ENCODE measurements at regions not wholly inside any gene's neighbourhood (a gene's known extent, or its start where the extent isn't known, plus 50 kb on each side); places are given as distances from the start of the nearest gene placed in this dataset.

GRCh38 chr1:172717722-172718465, 59.0 kb downstream of the FASLG start:
- Histone ChIP-seq H3K36me3 (ENCODE audit: control insufficient read depth, insufficient read depth, low read length) (no peaks in the 10 kb centered on the region), H3K4me1 (ENCODE audit: control insufficient read depth, insufficient read depth, low read length, poor library complexity, severe bottlenecking) (peaks cover 3% of the 10 kb centered on the region), H3K27ac (ENCODE audit: insufficient read depth, low read length, poor library complexity, severe bottlenecking) (no peak overlapping the region), H3K4me3 (ENCODE audit: low read depth, low read length) (no peak overlapping the region), H3K9me3 (ENCODE audit: control insufficient read depth in 2 of 2, low read length in 2 of 2) (no peaks in the 10 kb centered on the region), H3K27me3 (ENCODE audit: control insufficient read depth, insufficient read depth, low read length) (no peaks in the 10 kb centered on the region)
- Mint-ChIP-seq H3K9me3 (no peaks in the 10 kb centered on the region), H3K36me3 (no peaks in the 10 kb centered on the region), H3K27ac (no peak overlapping the region), H3K27me3 (no peaks in the 10 kb centered on the region), H3K4me3 (no peak overlapping the region), H3K4me1 (peaks cover 10 to 19% (median 16%) of the 10 kb centered on the region in 4 donors)
- ATAC-seq (ENCODE audit: low read depth in 2 of 2) (no peak), DNase-seq (no peak)

- Histone ChIP-seq H3K4me3 (ENCODE audit: low read depth, low read length) (no peak overlapping the region), H3K4me1 (ENCODE audit: control insufficient read depth, insufficient read depth, low read length, poor library complexity, severe bottlenecking) (peaks cover 4% of the 10 kb centered on the region), H3K27me3 (ENCODE audit: control insufficient read depth, insufficient read depth, low read length) (no peaks in the 10 kb centered on the region), H3K36me3 (ENCODE audit: control insufficient read depth, insufficient read depth, low read length) (no peaks in the 10 kb centered on the region), H3K9me3 (ENCODE audit: control insufficient read depth in 2 of 2, low read length in 2 of 2) (no peaks in the 10 kb centered on the region), H3K27ac (ENCODE audit: insufficient read depth, low read length, poor library complexity, severe bottlenecking) (no peak overlapping the region)
- no peak for ATAC-seq (ENCODE audit: low read depth in 2 of 2)
- no peaks in the 10 kb centered on the region for H3K36me3 Mint-ChIP-seq
- no peak overlapping the region for H3K27ac Mint-ChIP-seq
- H3K9me3 Mint-ChIP-seq = no peaks in the 10 kb centered on the region
- H3K4me1 Mint-ChIP-seq = peaks cover 10 to 19% (median 18%) of the 10 kb centered on the region in 4 donors
- no peak for DNase-seq
- H3K27me3 Mint-ChIP-seq = no peaks in the 10 kb centered on the region
- H3K4me3 Mint-ChIP-seq = no peak overlapping the region
These were observed 60.2 kb downstream of the FASLG start for GRCh38 chr1:172719066-172719627.

- H3K27me3 Mint-ChIP-seq = no peaks in the 10 kb centered on the region
- H3K27ac Mint-ChIP-seq = peak overlapping the region in 1 of 3 donors; percentile 2
- H3K36me3 Mint-ChIP-seq = no peaks in the 10 kb centered on the region
- ATAC-seq (ENCODE audit: low read depth in 2 of 2) = peak; percentile 52 to 65
- Histone ChIP-seq H3K36me3 (ENCODE audit: control insufficient read depth, insufficient read depth, low read length) (no peaks in the 10 kb centered on the region), H3K27me3 (ENCODE audit: control insufficient read depth, insufficient read depth, low read length) (no peaks in the 10 kb centered on the region), H3K4me1 (ENCODE audit: control insufficient read depth, insufficient read depth, low read length, poor library complexity, severe bottlenecking) (peaks cover 9% of the 10 kb centered on the region), H3K27ac (ENCODE audit: insufficient read depth, low read length, poor library complexity, severe bottlenecking) (no peak overlapping the region), H3K4me3 (ENCODE audit: low read depth, low read length) (no peak overlapping the region), H3K9me3 (ENCODE audit: control insufficient read depth in 2 of 2, low read length in 2 of 2) (no peaks in the 10 kb centered on the region)
- H3K4me1 Mint-ChIP-seq = peaks cover 14 to 24% (median 22%) of the 10 kb centered on the region in 4 donors
- peak in 2 of 3 donors; percentile 53 to 64 for DNase-seq
- no peaks in the 10 kb centered on the region for H3K9me3 Mint-ChIP-seq
- no peak overlapping the region for H3K4me3 Mint-ChIP-seq
These were observed 60.8 kb downstream of the FASLG start for GRCh38 chr1:172719694-172720138.

GRCh38 chr1:172720339-172720738, 61.4 kb downstream of the FASLG start:
- no peak overlapping the region for H3K4me3 Mint-ChIP-seq
- H3K4me1 ChIP-seq (ENCODE audit: control insufficient read depth, insufficient read depth, low read length, poor library complexity, severe bottlenecking) = peaks cover 15% of the 10 kb centered on the region
- no peaks in the 10 kb centered on the region for H3K36me3 ChIP-seq (ENCODE audit: control insufficient read depth, insufficient read depth, low read length)
- H3K9me3 ChIP-seq (ENCODE audit: control insufficient read depth in 2 of 2, low read length in 2 of 2) = no peaks in the 10 kb centered on the region
- H3K9me3 Mint-ChIP-seq = no peaks in the 10 kb centered on the region
- H3K4me3 ChIP-seq (ENCODE audit: low read depth, low read length) = no peak overlapping the region
- no peak overlapping the region for H3K27ac Mint-ChIP-seq
- H3K27me3 ChIP-seq (ENCODE audit: control insufficient read depth, insufficient read depth, low read length) = no peaks in the 10 kb centered on the region
- H3K27ac ChIP-seq (ENCODE audit: insufficient read depth, low read length, poor library complexity, severe bottlenecking) = no peak overlapping the region
- H3K4me1 Mint-ChIP-seq = peaks cover 16 to 27% (median 26%) of the 10 kb centered on the region in 4 donors
- H3K36me3 Mint-ChIP-seq = no peaks in the 10 kb centered on the region
- DNase-seq (no peak), ATAC-seq (ENCODE audit: low read depth in 2 of 2) (no peak)
- H3K27me3 Mint-ChIP-seq = no peaks in the 10 kb centered on the region

- peaks cover 12 to 30% (median 25%) of the 10 kb centered on the region in 4 donors for H3K4me1 Mint-ChIP-seq
- H3K36me3 Mint-ChIP-seq = no peaks in the 10 kb centered on the region
- H3K9me3 ChIP-seq (ENCODE audit: control insufficient read depth in 2 of 2, low read length in 2 of 2) = no peaks in the 10 kb centered on the region
- peaks cover 0 to 5% (median 0%) of the 10 kb centered on the region in 7 donors for H3K9me3 Mint-ChIP-seq
- no peaks in the 10 kb centered on the region for H3K27me3 ChIP-seq (ENCODE audit: control insufficient read depth, insufficient read depth, low read length)
- no peak overlapping the region for H3K4me3 ChIP-seq (ENCODE audit: low read depth, low read length)
- H3K36me3 ChIP-seq (ENCODE audit: control insufficient read depth, insufficient read depth, low read length) = no peaks in the 10 kb centered on the region
- peaks cover 15% of the 10 kb centered on the region for H3K4me1 ChIP-seq (ENCODE audit: control insufficient read depth, insufficient read depth, low read length, poor library complexity, severe bottlenecking)
- no peak overlapping the region for H3K27ac ChIP-seq (ENCODE audit: insufficient read depth, low read length, poor library complexity, severe bottlenecking)
- no peak for DNase-seq
- H3K27me3 Mint-ChIP-seq = no peaks in the 10 kb centered on the region
- peak overlapping the region in 1 of 3 donors; percentile 3 for H3K27ac Mint-ChIP-seq
- no peak for ATAC-seq (ENCODE audit: low read depth in 2 of 2)
- no peak overlapping the region for H3K4me3 Mint-ChIP-seq
These were observed 64.3 kb downstream of the FASLG start for GRCh38 chr1:172723251-172723650.

GRCh38 chr1:172724232-172724631, 65.3 kb downstream of the FASLG start:
- DNase-seq (peak in 1 of 3 donors; percentile 54), ATAC-seq (ENCODE audit: low read depth in 2 of 2) (no peak)
- Histone ChIP-seq H3K9me3 (ENCODE audit: control insufficient read depth in 2 of 2, low read length in 2 of 2) (no peaks in the 10 kb centered on the region), H3K27me3 (ENCODE audit: control insufficient read depth, insufficient read depth, low read length) (no peaks in the 10 kb centered on the region), H3K4me1 (ENCODE audit: control insufficient read depth, insufficient read depth, low read length, poor library complexity, severe bottlenecking) (peaks cover 15% of the 10 kb centered on the region), H3K27ac (ENCODE audit: insufficient read depth, low read length, poor library complexity, severe bottlenecking) (no peak overlapping the region), H3K4me3 (ENCODE audit: low read depth, low read length) (no peak overlapping the region), H3K36me3 (ENCODE audit: control insufficient read depth, insufficient read depth, low read length) (no peaks in the 10 kb centered on the region)
- Mint-ChIP-seq H3K4me1 (peaks cover 12 to 30% (median 24%) of the 10 kb centered on the region in 4 donors), H3K27ac (no peak overlapping the region), H3K36me3 (no peaks in the 10 kb centered on the region), H3K9me3 (peaks cover 0 to 6% (median 0%) of the 10 kb centered on the region in 7 donors), H3K27me3 (no peaks in the 10 kb centered on the region), H3K4me3 (peak overlapping the region in 1 of 4 donors; percentile 6)

GRCh38 chr1:172724765-172725613, 66.1 kb downstream of the FASLG start:
- Mint-ChIP-seq H3K36me3 (no peaks in the 10 kb centered on the region), H3K27ac (peak overlapping the region in 1 of 3 donors; percentile 70), H3K9me3 (peaks cover 0 to 12% (median 2%) of the 10 kb centered on the region in 7 donors), H3K27me3 (peaks cover 1% of the 10 kb centered on the region), H3K4me3 (peak overlapping the region in 1 of 4 donors; percentile 0), H3K4me1 (peaks cover 6 to 23% (median 18%) of the 10 kb centered on the region in 4 donors)
- DNase-seq (no peak), ATAC-seq (ENCODE audit: low read depth in 2 of 2) (no peak)
- Histone ChIP-seq H3K9me3 (ENCODE audit: control insufficient read depth in 2 of 2, low read length in 2 of 2) (no peaks in the 10 kb centered on the region), H3K27ac (ENCODE audit: insufficient read depth, low read length, poor library complexity, severe bottlenecking) (no peak overlapping the region), H3K27me3 (ENCODE audit: control insufficient read depth, insufficient read depth, low read length) (no peaks in the 10 kb centered on the region), H3K36me3 (ENCODE audit: control insufficient read depth, insufficient read depth, low read length) (no peaks in the 10 kb centered on the region), H3K4me3 (ENCODE audit: low read depth, low read length) (no peak overlapping the region), H3K4me1 (ENCODE audit: control insufficient read depth, insufficient read depth, low read length, poor library complexity, severe bottlenecking) (peaks cover 15% of the 10 kb centered on the region)
